ENCODE measurements at regions not wholly inside any gene's neighbourhood (a gene's known extent, or its start where the extent isn't known, plus 50 kb on each side); places are given as distances from the start of the nearest gene placed in this dataset.
"Not testable (repeated sequence)": the region's sequence is repeated elsewhere in the genome, so short reads cannot be mapped to it uniquely, and the experiment has no call there.

GRCh38 chr4:120207021-120207420 lies 140.4 kb upstream of the MAD2L1 start:
- in situ Hi-C loops (cut with HindIII; ENCODE audit: low sequenced_read_pairs), result no loop called here
- no peak for TF ChIP-seq CTCF (IDR thresholded peaks at IDR 0.05; ENCODE audit: low read depth, low read length)
- H3K4me3 ChIP-seq (ENCODE audit: low read depth, low read length), result no peak overlapping the region
- no peak for DNase-seq (ENCODE audit: low read depth, low spot score)

GRCh38 chr4:120202222-120202621 lies 135.6 kb upstream of the MAD2L1 start:
- in situ Hi-C loops (cut with HindIII; ENCODE audit: low sequenced_read_pairs), result no loop called here
- no peak overlapping the region for H3K4me3 ChIP-seq (ENCODE audit: low read depth, low read length)
- no peak for TF ChIP-seq CTCF (IDR thresholded peaks at IDR 0.05; ENCODE audit: low read depth, low read length)
- no peak for DNase-seq (ENCODE audit: low read depth, low spot score)

GRCh38 chr4:120200573-120201110 lies 134.0 kb upstream of the MAD2L1 start:
- H3K4me3 ChIP-seq (ENCODE audit: low read depth, low read length); in situ Hi-C loops (cut with HindIII; ENCODE audit: low sequenced_read_pairs); DNase-seq (ENCODE audit: low read depth, low spot score): not testable (repeated sequence)

GRCh38 chr4:120198411-120198810 lies 131.8 kb upstream of the MAD2L1 start:
- DNase-seq (ENCODE audit: low read depth, low spot score), result peak; percentile 21
- H3K4me3 ChIP-seq (ENCODE audit: low read depth, low read length), result no peak overlapping the region
- no peak for TF ChIP-seq CTCF (IDR thresholded peaks at IDR 0.05; ENCODE audit: low read depth, low read length)
- in situ Hi-C loops (cut with HindIII; ENCODE audit: low sequenced_read_pairs), result no loop called here

- H3K4me3 ChIP-seq (ENCODE audit: low read depth, low read length), result no peak overlapping the region
- in situ Hi-C loops (cut with HindIII; ENCODE audit: low sequenced_read_pairs), result no loop called here
- no peak for TF ChIP-seq CTCF (IDR thresholded peaks at IDR 0.05; ENCODE audit: low read depth, low read length)
- no peak for DNase-seq (ENCODE audit: low read depth, low spot score)
These were observed 111.0 kb upstream of the MAD2L1 start for GRCh38 chr4:120177603-120178002.

GRCh38 chr4:120175272-120175671 lies 108.6 kb upstream of the MAD2L1 start:
- in situ Hi-C loops (cut with HindIII; ENCODE audit: low sequenced_read_pairs), result no loop called here
- H3K4me3 ChIP-seq (ENCODE audit: low read depth, low read length), result no peak overlapping the region

GRCh38 chr4:120163895-120164294 lies 97.2 kb upstream of the MAD2L1 start:
- no peak for TF ChIP-seq CTCF (IDR thresholded peaks at IDR 0.05; ENCODE audit: low read depth, low read length)
- DNase-seq (ENCODE audit: low read depth, low spot score), result no peak
- in situ Hi-C loops (cut with HindIII; ENCODE audit: low sequenced_read_pairs), result no loop called here
- H3K4me3 ChIP-seq (ENCODE audit: low read depth, low read length), result no peak overlapping the region

More at GRCh38 chr4:120175272-120175671, 108.6 kb upstream of the MAD2L1 start:
- TF ChIP-seq CTCF (IDR thresholded peaks at IDR 0.05; ENCODE audit: low read depth, low read length), result no peak
- DNase-seq (ENCODE audit: low read depth, low spot score), result no peak
